NCI-H2081 treated with DMSO at 0.1 percent for 48 hours (cell line): ENCODE measurements at regions not wholly inside any gene's neighbourhood (a gene's known extent, or its start where the extent isn't known, plus 50 kb on each side); places are given as distances from the start of the nearest gene placed in this dataset.
"Not testable (repeated sequence)": the region's sequence is repeated elsewhere in the genome, so short reads cannot be mapped to it uniquely, and the experiment has no call there.

Experiments used
- DNase-seq: peaks from one replicate; lab custom pipeline; 2025; lab: John Stamatoyannopoulos, UW

GRCh38 chr16:59993101-59993500 is 1259.0 kb upstream of the GOT2 start:
- DNase-seq: no peak

- DNase-seq: no peak
Measured at GRCh38 chr16:59991171-59991570, 1257.1 kb upstream of the GOT2 start.

GRCh38 chr16:59988591-59988990 is 1254.5 kb upstream of the GOT2 start:
- no peak for DNase-seq

- DNase-seq: no peak
Measured at GRCh38 chr16:59975953-59976352, 1241.8 kb upstream of the GOT2 start.

GRCh38 chr16:59973966-59974365 is 1239.8 kb upstream of the GOT2 start:
- no peak for DNase-seq

- DNase-seq: no peak
Measured at GRCh38 chr16:59971264-59971663, 1237.1 kb upstream of the GOT2 start.

- DNase-seq: no peak
Measured at GRCh38 chr16:59964232-59964924, 1230.3 kb upstream of the GOT2 start.

GRCh38 chr16:59959311-59959710 is 1225.2 kb upstream of the GOT2 start:
- no peak for DNase-seq

- no peak for DNase-seq
Measured at GRCh38 chr16:59950431-59950830, 1216.3 kb upstream of the GOT2 start.

GRCh38 chr16:59944041-59944440 is 1209.9 kb upstream of the GOT2 start:
- not testable (repeated sequence) for DNase-seq

- no peak for DNase-seq
Measured at GRCh38 chr16:59941594-59941993, 1207.5 kb upstream of the GOT2 start.

- no peak for DNase-seq
Measured at GRCh38 chr16:59920054-59920453, 1185.9 kb upstream of the GOT2 start.

- no peak for DNase-seq
Measured at GRCh38 chr16:59913666-59914065, 1179.5 kb upstream of the GOT2 start.

- DNase-seq: no peak
Measured at GRCh38 chr16:59909262-59909661, 1175.1 kb upstream of the GOT2 start.

- no peak for DNase-seq
Measured at GRCh38 chr16:59907611-59908010, 1173.5 kb upstream of the GOT2 start.

GRCh38 chr16:59905606-59906005 is 1171.5 kb upstream of the GOT2 start:
- no peak for DNase-seq

GRCh38 chr16:59905131-59905530 is 1171.0 kb upstream of the GOT2 start:
- DNase-seq: no peak

- no peak for DNase-seq
Measured at GRCh38 chr16:59899940-59900339, 1165.8 kb upstream of the GOT2 start.

GRCh38 chr16:59892376-59892775 is 1158.3 kb upstream of the GOT2 start:
- DNase-seq: no peak

GRCh38 chr16:59887856-59888255 is 1153.7 kb upstream of the GOT2 start:
- DNase-seq: no peak

- no peak for DNase-seq
Measured at GRCh38 chr16:59886021-59886420, 1151.9 kb upstream of the GOT2 start.

- no peak for DNase-seq
Measured at GRCh38 chr16:59881376-59881775, 1147.3 kb upstream of the GOT2 start.

GRCh38 chr16:59880611-59881010 is 1146.5 kb upstream of the GOT2 start:
- no peak for DNase-seq

GRCh38 chr16:59878999-59879398 is 1144.9 kb upstream of the GOT2 start:
- DNase-seq: no peak
